DND-41 (cell line): ENCODE measurements at regions not wholly inside any gene's neighbourhood (a gene's known extent, or its start where the extent isn't known, plus 50 kb on each side); places are given as distances from the start of the nearest gene placed in this dataset.

Experiments used
- ATAC-seq: fragments of 200-7000 bp; cut with Tn5 transposase; 3 replicates; pipeline ENCODE4 v1.9.1; 2021; ENCODE audit warnings: low read depth; ENCODE audit not compliant: insufficient read depth
- DNase-seq: peaks from one replicate; pipeline ENCODE4 v3.0.0-alpha.2; 2020
- H2AFZ ChIP-seq: 2 replicates; pipeline ENCODE4 v1.6.0; 2012; ENCODE audit warnings: low read depth, low read length
- H3K27ac ChIP-seq: 2 replicates; pipeline ENCODE4 v1.5.1; 2012; ENCODE audit warnings: low read length, inconsistent platforms
- H3K27me3 ChIP-seq: fragments of 200-600 bp; sonication (generic); 2 replicates; pipeline ENCODE4 v1.6.0; 2012; ENCODE audit warnings: low read length, mild to moderate bottlenecking, inconsistent platforms; ENCODE audit not compliant: insufficient read depth, poor library complexity
- H3K36me3 ChIP-seq: 2 replicates; pipeline ENCODE4 v1.5.1; 2012; ENCODE audit warnings: low read length, inconsistent platforms; ENCODE audit not compliant: insufficient read depth
- H3K4me1 ChIP-seq: 2 replicates; pipeline ENCODE4 v1.5.1; 2012; ENCODE audit warnings: mild to moderate bottlenecking, low read length; ENCODE audit not compliant: insufficient read depth
- H3K4me2 ChIP-seq: 2 replicates; pipeline ENCODE4 v1.6.0; 2012; ENCODE audit warnings: mild to moderate bottlenecking, moderate library complexity, low read length, inconsistent platforms; ENCODE audit not compliant: insufficient read depth
- H3K4me3 ChIP-seq, 2 experiments: fragments of 200-600 bp in 1 of 2; shearing (Covaris generic) in 1 of 2; 2 replicates each; pipeline ENCODE4 v1.5.1; 2012 to 2016; ENCODE audit warnings: inconsistent platforms in 2 of 2, low read length in 2 of 2, mild to moderate bottlenecking in 2 of 2, low read depth in 1 of 2, moderate library complexity in 1 of 2
- H3K79me2 ChIP-seq: 2 replicates; pipeline ENCODE4 v1.6.0; 2012; ENCODE audit warnings: low read length, inconsistent platforms; ENCODE audit not compliant: insufficient read depth
- H3K9ac ChIP-seq: 2 replicates; pipeline ENCODE4 v1.6.0; 2012; ENCODE audit warnings: low read depth, mild to moderate bottlenecking, inconsistent platforms, low read length, moderate library complexity
- H3K9me3 ChIP-seq: 2 replicates; pipeline ENCODE4 v1.5.1; 2012; ENCODE audit warnings: low read length, moderate library complexity, mild to moderate bottlenecking, inconsistent platforms; ENCODE audit not compliant: insufficient read depth, severe bottlenecking
- H4K20me1 ChIP-seq: 2 replicates; pipeline ENCODE4 v1.6.0; 2012; ENCODE audit warnings: low read length; ENCODE audit not compliant: insufficient read depth
- CTCF ChIP-seq: IDR thresholded peaks from 2 replicates; pipeline ENCODE4 v1.5.1; 2012; ENCODE audit warnings: borderline replicate concordance, low read length, moderate library complexity, mild to moderate bottlenecking; ENCODE audit not compliant: poor library complexity, severe bottlenecking; ENCODE audit errors: extremely low read depth
- EZH2 ChIP-seq: IDR thresholded peaks from 3 replicates; pipeline ENCODE4 v1.6.1; 2012; ENCODE audit warnings: borderline replicate concordance, low read depth, mild to moderate bottlenecking, moderate library complexity, low read length, inconsistent platforms; ENCODE audit not compliant: severe bottlenecking

- no peak overlapping the region for H2AFZ ChIP-seq
These were observed 156.9 kb upstream of the DPYD start for GRCh38 chr1:98077691-98078090.

GRCh38 chr1:98075626-98076025 is 154.8 kb upstream of the DPYD start:
- Histone ChIP-seq H3K27me3 (no peaks in the 10 kb centered on the region), H3K4me3 (no peak overlapping the region), H3K27ac (no peak overlapping the region), H3K79me2 (no peaks in the 10 kb centered on the region), H3K4me2 (no peak overlapping the region), H3K9ac (no peak overlapping the region), H4K20me1 (no peaks in the 10 kb centered on the region), H3K9me3 (no peaks in the 10 kb centered on the region), H3K4me1 (no peaks in the 10 kb centered on the region), H3K36me3 (no peaks in the 10 kb centered on the region), H2AFZ (no peak overlapping the region)
- TF ChIP-seq EZH2: no peak
- no peak for TF ChIP-seq CTCF
- no peak for ATAC-seq
- DNase-seq: no peak

More at GRCh38 chr1:98077691-98078090, 156.9 kb upstream of the DPYD start:
- DNase-seq (no peak), ATAC-seq (no peak)
- no peaks in the 10 kb centered on the region for H3K36me3 ChIP-seq
- H3K4me3 ChIP-seq: no peak overlapping the region
- no peak overlapping the region for H3K4me2 ChIP-seq
- TF ChIP-seq EZH2: no peak
- no peak for TF ChIP-seq CTCF
- H3K9ac ChIP-seq: no peak overlapping the region
- H3K4me1 ChIP-seq: no peaks in the 10 kb centered on the region
- H3K27me3 ChIP-seq: no peaks in the 10 kb centered on the region
- no peaks in the 10 kb centered on the region for H3K9me3 ChIP-seq
- no peaks in the 10 kb centered on the region for H3K79me2 ChIP-seq
- H4K20me1 ChIP-seq: no peaks in the 10 kb centered on the region
- no peak overlapping the region for H3K27ac ChIP-seq

- DNase-seq: no peak
- ATAC-seq: no peak
- TF ChIP-seq EZH2 (no peak), CTCF (no peak)
- Histone ChIP-seq H3K27ac (no peak overlapping the region), H3K27me3 (no peaks in the 10 kb centered on the region), H3K36me3 (no peaks in the 10 kb centered on the region), H3K9ac (no peak overlapping the region), H2AFZ (no peak overlapping the region), H4K20me1 (no peaks in the 10 kb centered on the region), H3K4me2 (no peak overlapping the region), H3K4me3 (no peak overlapping the region), H3K9me3 (no peaks in the 10 kb centered on the region), H3K79me2 (no peaks in the 10 kb centered on the region), H3K4me1 (no peaks in the 10 kb centered on the region)
These were observed 153.0 kb upstream of the DPYD start for GRCh38 chr1:98073823-98074222.

- no peak for ATAC-seq
- Histone ChIP-seq H3K9ac (no peak overlapping the region), H3K27ac (no peak overlapping the region), H4K20me1 (no peaks in the 10 kb centered on the region), H3K4me1 (no peaks in the 10 kb centered on the region), H3K4me3 (no peak overlapping the region), H3K36me3 (no peaks in the 10 kb centered on the region), H3K4me2 (no peak overlapping the region), H3K9me3 (no peaks in the 10 kb centered on the region), H3K79me2 (no peaks in the 10 kb centered on the region), H2AFZ (no peak overlapping the region), H3K27me3 (no peaks in the 10 kb centered on the region)
- no peak for DNase-seq
- TF ChIP-seq CTCF (no peak), EZH2 (no peak)
These were observed 152.3 kb upstream of the DPYD start for GRCh38 chr1:98073106-98073505.
